ENCODE measurements at regions not wholly inside any gene's neighbourhood (a gene's known extent, or its start where the extent isn't known, plus 50 kb on each side); places are given as distances from the start of the nearest gene placed in this dataset.

- H3K9me3 ChIP-seq = no peaks in the 10 kb centered on the region
- DNase-seq (ENCODE audit: low spot score in 2 of 2) = no peak
- peaks cover 14% of the 10 kb centered on the region for H3K4me1 ChIP-seq
- H3K27me3 ChIP-seq = no peaks in the 10 kb centered on the region
- no peaks in the 10 kb centered on the region for H3K36me3 ChIP-seq
- 100% methylated on average over 5 of the region's 5 CpGs for WGBS
- no peak for TF ChIP-seq POLR2AphosphoS5 (IDR thresholded peaks at IDR 0.05)
- no peak for TF ChIP-seq EP300 (IDR thresholded peaks at IDR 0.05)
- no peak for TF ChIP-seq POLR2A (IDR thresholded peaks at IDR 0.05)
- TF ChIP-seq CTCF (IDR thresholded peaks at IDR 0.05) = no peak
- H3K27ac ChIP-seq = no peak overlapping the region
- H3K4me3 ChIP-seq = no peak overlapping the region
These were observed 137.9 kb upstream of the CAMK1G start for GRCh38 chr1:209445576-209445975.

GRCh38 chr1:209446356-209446755 lies 137.2 kb upstream of the CAMK1G start:
- DNase-seq (ENCODE audit: low spot score in 2 of 2) = no peak
- no peak for TF ChIP-seq EP300 (IDR thresholded peaks at IDR 0.05)
- no peak for TF ChIP-seq POLR2A (IDR thresholded peaks at IDR 0.05)
- no peak for TF ChIP-seq POLR2AphosphoS5 (IDR thresholded peaks at IDR 0.05)
- TF ChIP-seq CTCF (IDR thresholded peaks at IDR 0.05) = no peak
- Histone ChIP-seq H3K27me3 (no peaks in the 10 kb centered on the region), H3K4me3 (no peak overlapping the region), H3K4me1 (peaks cover 14% of the 10 kb centered on the region), H3K9me3 (no peaks in the 10 kb centered on the region), H3K36me3 (no peaks in the 10 kb centered on the region), H3K27ac (no peak overlapping the region)
- 82% methylated on average over 1 of the region's 1 CpG for WGBS

- no peaks in the 10 kb centered on the region for H3K4me1 ChIP-seq
- H3K27me3 ChIP-seq = peaks cover 2% of the 10 kb centered on the region
- 74% methylated on average over 2 of the region's 2 CpGs for WGBS
- TF ChIP-seq EP300 (IDR thresholded peaks at IDR 0.05) = no peak
- no peak for TF ChIP-seq POLR2A (IDR thresholded peaks at IDR 0.05)
- TF ChIP-seq CTCF (IDR thresholded peaks at IDR 0.05) = no peak
- no peak for TF ChIP-seq POLR2AphosphoS5 (IDR thresholded peaks at IDR 0.05)
- H3K9me3 ChIP-seq = no peaks in the 10 kb centered on the region
- no peaks in the 10 kb centered on the region for H3K36me3 ChIP-seq
- no peak overlapping the region for H3K4me3 ChIP-seq
- no peak for DNase-seq (ENCODE audit: low spot score in 2 of 2)
- H3K27ac ChIP-seq = no peak overlapping the region
These were observed 129.0 kb upstream of the CAMK1G start for GRCh38 chr1:209454340-209454994.

- no peaks in the 10 kb centered on the region for H3K36me3 ChIP-seq
- H3K4me1 ChIP-seq = no peaks in the 10 kb centered on the region
- no peak overlapping the region for H3K4me3 ChIP-seq
- H3K9me3 ChIP-seq = no peaks in the 10 kb centered on the region
- WGBS = 54% methylated on average over 3 of the region's 3 CpGs
- DNase-seq (ENCODE audit: low spot score in 2 of 2) = no peak
- peaks cover 2% of the 10 kb centered on the region for H3K27me3 ChIP-seq
- no peak for TF ChIP-seq CTCF (IDR thresholded peaks at IDR 0.05)
- no peak for TF ChIP-seq POLR2A (IDR thresholded peaks at IDR 0.05)
- no peak for TF ChIP-seq EP300 (IDR thresholded peaks at IDR 0.05)
- no peak for TF ChIP-seq POLR2AphosphoS5 (IDR thresholded peaks at IDR 0.05)
- no peak overlapping the region for H3K27ac ChIP-seq
These were observed 128.4 kb upstream of the CAMK1G start for GRCh38 chr1:209455145-209455544.

GRCh38 chr1:209455661-209456358 lies 127.7 kb upstream of the CAMK1G start:
- Histone ChIP-seq H3K4me1 (no peaks in the 10 kb centered on the region), H3K9me3 (no peaks in the 10 kb centered on the region), H3K27me3 (peaks cover 2% of the 10 kb centered on the region), H3K27ac (no peak overlapping the region), H3K36me3 (no peaks in the 10 kb centered on the region), H3K4me3 (no peak overlapping the region)
- 57% methylated on average over 6 of the region's 6 CpGs for WGBS
- DNase-seq (ENCODE audit: low spot score in 2 of 2) = no peak
- TF ChIP-seq POLR2AphosphoS5 (IDR thresholded peaks at IDR 0.05) = no peak
- no peak for TF ChIP-seq POLR2A (IDR thresholded peaks at IDR 0.05)
- TF ChIP-seq CTCF (IDR thresholded peaks at IDR 0.05) = no peak
- TF ChIP-seq EP300 (IDR thresholded peaks at IDR 0.05) = no peak
